Omental fat pad (tissue), 3 donors: ENCODE measurements at regions not wholly inside any gene's neighbourhood (a gene's known extent, or its start where the extent isn't known, plus 50 kb on each side); places are given as distances from the start of the nearest gene placed in this dataset.
A peak's percentile ranks its signal among the peaks of the same experiment; 100 is the strongest.

Experiments
- ATAC-seq: fragments of 150-250 bp; one replicate; pipeline ENCODE4 v1.9.1; 2016; ENCODE audit warnings: mild to moderate bottlenecking, moderate library complexity; ENCODE audit not compliant: low FRiP score
- DNase-seq: peaks from one replicate; pipeline ENCODE4 v3.0.0-alpha.2; 2019; ENCODE audit warnings: low spot score
- TF ChIP-seq, protein P1 (sequence below), 3 donors: fragments of 450-650 bp; IDR thresholded peaks; one replicate each; pipeline ENCODE4 v1.5.1; 2016 to 2017; ENCODE audit warnings: antibody characterized with exemption in 3 of 3, mild to moderate bottlenecking in 3 of 3, moderate library complexity in 2 of 3

DNA sequence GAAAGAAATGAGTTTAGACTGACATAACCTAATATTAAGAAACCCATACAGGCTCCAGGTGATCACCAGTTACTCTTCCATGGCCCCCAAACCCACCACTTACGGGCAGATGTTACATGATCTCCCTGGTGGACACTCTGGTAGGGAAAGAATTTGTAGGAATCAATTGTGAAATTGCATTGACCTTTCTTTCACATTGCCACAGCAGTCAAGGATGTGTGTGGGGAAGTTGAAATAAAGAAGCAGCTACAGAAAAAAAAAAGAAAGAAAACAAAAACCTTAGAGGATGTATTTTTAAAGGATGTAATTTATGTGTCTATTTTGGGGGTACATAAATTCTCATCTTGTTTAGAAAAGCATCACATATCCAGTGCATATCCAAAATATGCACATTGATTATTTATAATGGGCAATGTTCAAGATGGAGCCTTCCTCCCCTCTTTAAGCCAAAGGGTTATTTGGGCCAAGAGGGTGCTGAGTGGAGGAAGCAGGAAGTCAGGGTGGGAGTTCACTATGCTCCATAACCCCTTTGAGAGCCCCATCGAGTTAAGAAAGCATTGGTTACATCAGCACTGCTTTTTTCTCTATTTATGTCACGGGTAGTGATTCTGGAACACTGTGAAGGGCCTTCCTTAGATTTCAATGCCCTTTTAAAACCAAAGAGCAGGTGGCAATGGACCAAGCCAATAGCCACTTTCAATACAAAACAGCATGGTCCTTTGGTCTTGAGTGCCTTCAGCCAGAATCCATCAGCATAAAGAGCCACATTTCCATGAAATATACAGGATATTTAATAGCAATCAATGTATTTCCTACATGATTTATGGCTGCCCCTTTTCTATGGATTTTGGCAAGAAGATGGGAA, 169.6 kb downstream of the LACC1 start:
- DNase-seq: no peak
- ATAC-seq: no peak
- TF ChIP-seq, protein P1, sequence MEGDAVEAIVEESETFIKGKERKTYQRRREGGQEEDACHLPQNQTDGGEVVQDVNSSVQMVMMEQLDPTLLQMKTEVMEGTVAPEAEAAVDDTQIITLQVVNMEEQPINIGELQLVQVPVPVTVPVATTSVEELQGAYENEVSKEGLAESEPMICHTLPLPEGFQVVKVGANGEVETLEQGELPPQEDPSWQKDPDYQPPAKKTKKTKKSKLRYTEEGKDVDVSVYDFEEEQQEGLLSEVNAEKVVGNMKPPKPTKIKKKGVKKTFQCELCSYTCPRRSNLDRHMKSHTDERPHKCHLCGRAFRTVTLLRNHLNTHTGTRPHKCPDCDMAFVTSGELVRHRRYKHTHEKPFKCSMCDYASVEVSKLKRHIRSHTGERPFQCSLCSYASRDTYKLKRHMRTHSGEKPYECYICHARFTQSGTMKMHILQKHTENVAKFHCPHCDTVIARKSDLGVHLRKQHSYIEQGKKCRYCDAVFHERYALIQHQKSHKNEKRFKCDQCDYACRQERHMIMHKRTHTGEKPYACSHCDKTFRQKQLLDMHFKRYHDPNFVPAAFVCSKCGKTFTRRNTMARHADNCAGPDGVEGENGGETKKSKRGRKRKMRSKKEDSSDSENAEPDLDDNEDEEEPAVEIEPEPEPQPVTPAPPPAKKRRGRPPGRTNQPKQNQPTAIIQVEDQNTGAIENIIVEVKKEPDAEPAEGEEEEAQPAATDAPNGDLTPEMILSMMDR (IDR thresholded peaks at IDR 0.05): no peak

DNA sequence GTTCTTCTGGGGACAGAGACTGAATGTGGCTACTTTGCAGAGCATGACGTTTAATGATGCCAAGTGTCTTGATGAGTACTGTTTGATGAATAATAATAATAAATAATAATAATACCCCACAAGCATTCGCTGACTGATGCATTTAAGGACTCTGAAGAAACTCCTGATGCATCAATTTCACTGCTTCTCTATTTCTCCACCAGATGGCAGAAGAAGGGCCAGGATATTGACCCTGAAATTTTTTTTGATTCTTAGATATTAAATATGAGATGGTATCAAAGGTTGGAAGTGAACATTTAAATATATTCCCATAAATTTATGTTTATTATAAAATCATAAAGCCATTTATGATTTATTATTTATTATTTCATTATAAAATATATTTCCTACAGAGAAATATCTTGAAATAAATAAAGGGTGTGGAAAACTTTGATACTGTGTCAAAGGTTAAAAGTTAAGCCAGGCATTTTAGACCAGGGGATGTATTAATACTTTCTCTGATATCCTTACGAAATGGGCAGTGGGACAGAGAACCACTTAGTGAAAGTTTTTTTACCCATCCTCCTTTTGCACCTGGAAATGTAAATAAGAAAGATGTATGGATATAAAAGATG, 170.9 kb downstream of the LACC1 start:
- TF ChIP-seq, protein P1 (IDR thresholded peaks at IDR 0.05): peak in 1 of 3 donors; percentile 26
- no peak for ATAC-seq
- DNase-seq: no peak

DNA sequence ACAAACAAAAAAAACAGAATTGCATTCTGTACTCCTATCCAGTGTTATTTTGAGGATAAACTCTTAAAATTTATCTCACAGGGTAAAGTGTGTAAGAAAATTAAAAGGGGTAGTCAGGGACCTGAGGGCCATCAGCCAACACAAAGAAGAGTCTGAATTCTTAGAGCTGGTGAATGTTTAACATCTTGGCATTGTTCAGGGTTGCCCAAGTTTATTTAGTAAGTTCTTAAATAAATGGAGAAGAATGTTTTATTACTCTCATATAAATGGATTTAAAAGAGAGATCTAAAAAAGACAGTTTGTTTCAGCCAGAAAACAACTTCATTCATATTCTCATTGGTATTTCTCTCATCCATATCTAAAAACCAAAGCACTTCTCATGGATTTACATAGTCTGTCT, 171.7 kb downstream of the LACC1 start:
- ATAC-seq (no peak), DNase-seq (no peak)
- TF ChIP-seq, protein P1 (IDR thresholded peaks at IDR 0.05): no peak

DNA sequence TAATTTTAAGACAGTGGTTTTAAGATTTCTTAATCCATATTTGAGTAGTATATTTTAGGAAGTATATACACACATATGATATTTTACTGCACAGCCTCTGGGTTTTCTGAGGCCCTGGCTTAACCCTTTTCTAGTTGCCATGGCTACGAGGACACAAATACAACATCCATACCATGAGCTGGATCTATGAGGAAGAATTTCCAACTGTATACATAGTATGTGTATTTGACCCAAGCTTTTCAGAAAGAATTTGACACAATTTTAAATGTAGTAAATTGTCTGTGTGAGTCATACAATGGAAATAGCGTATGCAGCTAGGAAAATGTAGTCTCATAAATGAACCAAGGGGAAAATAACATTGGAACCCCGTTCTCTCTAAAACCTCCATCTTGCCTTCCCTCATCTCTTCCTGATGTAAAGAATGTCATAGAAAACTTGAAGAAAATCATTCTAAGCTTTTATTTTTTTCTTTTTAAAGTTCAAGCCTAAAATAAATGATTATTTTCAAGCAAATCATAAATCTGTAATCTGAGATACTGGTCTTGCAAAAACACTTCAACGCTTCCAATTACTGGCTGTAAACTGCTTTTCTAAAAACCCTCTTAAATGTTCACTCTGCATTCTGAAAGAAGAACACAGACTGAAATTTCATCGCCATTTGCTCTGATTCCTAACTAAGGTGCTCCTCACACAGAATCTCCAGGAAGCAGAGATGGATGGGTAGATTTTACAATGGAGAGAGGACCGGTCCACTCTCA, 172.4 kb downstream of the LACC1 start:
- DNase-seq (no peak), ATAC-seq (no peak)
- TF ChIP-seq, protein P1 (IDR thresholded peaks at IDR 0.05): no peak

DNA sequence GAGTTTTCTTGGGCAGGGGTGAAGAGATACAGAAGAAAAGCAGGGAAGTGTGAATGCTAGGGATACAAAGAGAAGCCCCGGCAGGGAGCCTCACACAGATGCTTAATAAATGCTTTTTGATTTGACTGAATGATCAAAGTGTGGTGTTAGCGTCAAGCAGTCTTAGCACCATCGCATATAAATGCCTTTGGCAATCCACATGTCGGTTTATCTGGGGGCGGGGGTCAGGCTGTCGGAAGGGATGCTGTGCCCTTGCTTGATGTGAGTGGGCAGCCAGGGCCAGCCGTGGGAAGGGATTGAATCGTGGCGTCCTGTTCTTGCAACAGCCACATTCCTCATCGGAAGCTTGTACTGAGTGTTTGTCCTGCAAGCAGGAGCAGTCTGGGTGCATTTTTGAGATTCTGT, 173.1 kb downstream of the LACC1 start:
- TF ChIP-seq, protein P1 (IDR thresholded peaks at IDR 0.05): no peak
- DNase-seq (no peak), ATAC-seq (peak; percentile 37)

DNA sequence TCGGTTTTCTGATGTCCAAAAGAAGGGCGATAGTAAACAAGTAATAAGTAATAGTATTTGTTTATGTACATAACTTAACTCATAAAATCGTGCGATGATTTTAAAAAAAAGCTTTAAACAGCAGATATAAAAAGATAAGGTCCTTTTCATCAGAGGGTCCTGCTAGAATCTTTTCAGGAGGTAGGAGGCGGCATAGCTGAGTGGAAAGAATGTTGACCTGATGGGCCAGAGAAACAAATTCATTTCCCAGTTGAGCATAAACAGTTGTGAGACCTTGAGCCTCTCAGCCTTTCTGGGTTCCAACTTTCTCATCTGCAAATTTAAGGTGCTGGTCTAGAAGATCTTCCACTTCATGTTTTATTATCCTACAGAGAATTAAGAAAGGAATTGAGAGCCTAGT, 173.5 kb downstream of the LACC1 start:
- DNase-seq (no peak), ATAC-seq (no peak)
- TF ChIP-seq, protein P1 (IDR thresholded peaks at IDR 0.05): no peak
